Esophagus squamous epithelium (tissue), 5 donors: ENCODE measurements at regions not wholly inside any gene's neighbourhood (a gene's known extent, or its start where the extent isn't known, plus 50 kb on each side); places are given as distances from the start of the nearest gene placed in this dataset.

Experiments
- DNase-seq: peaks from one replicate; lab custom pipeline; 2025; lab: John Stamatoyannopoulos, UW
- H3K27ac ChIP-seq, 4 donors: fragments of 200-600 bp; sonication (generic); one replicate each; pipeline ENCODE4 v1.5.1; 2016 to 2019; ENCODE audit warnings: mild to moderate bottlenecking in 1 of 4
- H3K27me3 ChIP-seq, 4 donors: fragments of 200-600 bp; sonication (generic); 1 replicate in 3 of 4; 2 replicates in 1 of 4; pipeline versions ENCODE4 v1.5.1 to v1.6.0; 2017 to 2021; ENCODE audit warnings: antibody characterized with exemption in 1 of 4
- H3K36me3 ChIP-seq, 3 donors: fragments of 200-600 bp; sonication (generic); one replicate each; pipeline ENCODE4 v1.5.1; 2016 to 2019
- H3K4me1 ChIP-seq, 3 donors: fragments of 200-600 bp; sonication (generic); one replicate each; pipeline ENCODE4 v1.5.1; 2017 to 2019
- H3K4me3 ChIP-seq, 4 donors: fragments of 200-600 bp; sonication (generic); 1 replicate in 3 of 4; 2 replicates in 1 of 4; pipeline ENCODE4 v1.5.1; 2016 to 2019; ENCODE audit warnings: mild to moderate bottlenecking in 2 of 4, moderate library complexity in 1 of 4
- H3K9me3 ChIP-seq, 3 donors: fragments of 200-600 bp; sonication (generic); one replicate each; pipeline ENCODE4 v1.5.1; 2016 to 2019
- POLR2A ChIP-seq, 4 donors: fragments of 450-650 bp; IDR thresholded peaks; one replicate each; pipeline ENCODE4 v1.6.1; 2017; ENCODE audit warnings: antibody characterized with exemption in 4 of 4, mild to moderate bottlenecking in 4 of 4, moderate library complexity in 3 of 4
- WGBS, 2 donors: methylation state at CpG; one replicate each; pipeline ENCODE4 v1.1.5; 2018; 5-methylcytosine and 5-hydroxymethylcytosine counted together
- intact Hi-C: fragments of 100-400 bp; cut with DNase I; formaldehyde crosslinking; loops from one replicate; pipeline ENCODE4 v1.15.0; 2022
- TF ChIP-seq, protein P1 (sequence below), 6 experiments: fragments of 450-650 bp in 4 of 6; fragments of 200-600 bp in 2 of 6; sonication (generic) in 2 of 6; IDR thresholded peaks; one replicate each; pipeline ENCODE4 v1.5.1; 2016 to 2019; ENCODE audit warnings: antibody characterized with exemption in 6 of 6, mild to moderate bottlenecking in 4 of 6, moderate library complexity in 4 of 6
- donor health status: DM: yes; HTN: yes; CAD: no.

DNA sequence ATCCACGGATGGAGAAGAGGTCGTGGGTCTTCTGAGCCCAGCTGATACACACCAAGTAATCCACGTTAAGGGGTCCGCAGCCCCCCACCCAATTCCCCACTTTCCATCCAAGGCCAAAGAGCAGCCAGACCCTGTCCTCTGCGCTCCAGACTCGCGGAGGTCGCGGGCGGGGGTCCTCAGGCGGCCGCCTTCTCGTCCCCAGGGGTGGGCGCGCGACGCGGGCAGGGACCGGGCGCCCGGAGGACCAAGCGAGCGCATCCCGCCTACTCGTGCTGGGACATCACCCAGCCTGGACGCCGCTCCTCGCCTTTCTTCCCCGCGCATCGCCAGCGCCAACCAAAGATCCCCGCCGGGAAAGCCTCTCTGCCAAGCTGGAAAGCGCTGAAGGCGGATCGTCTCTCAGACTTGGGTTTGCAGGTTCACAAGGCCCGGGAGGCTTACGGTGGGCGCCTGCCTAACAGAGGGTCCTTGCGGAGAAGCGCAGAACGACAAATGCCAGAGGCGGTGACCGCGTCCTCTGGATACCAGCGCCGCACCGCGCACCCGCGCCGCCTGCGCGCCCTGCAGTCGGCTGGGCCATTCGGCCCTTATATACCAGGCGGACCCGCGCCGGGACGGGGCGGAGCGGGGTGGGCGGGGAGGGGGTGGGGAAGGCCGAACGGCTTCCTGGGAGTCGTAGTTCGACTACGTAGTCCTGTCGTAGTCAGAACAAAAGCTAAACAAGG lies 471.6 kb downstream of the SOX9 start:
- no peak for DNase-seq
- peaks cover 9 to 59% (median 12%) of the 10 kb centered on the region in 3 donors for H3K4me1 ChIP-seq
- no peaks in the 10 kb centered on the region for H3K36me3 ChIP-seq
- WGBS, 2 donors = 0 to 3% methylated on average over 19 to 21 of the region's 71 CpGs
- TF ChIP-seq, protein P1, sequence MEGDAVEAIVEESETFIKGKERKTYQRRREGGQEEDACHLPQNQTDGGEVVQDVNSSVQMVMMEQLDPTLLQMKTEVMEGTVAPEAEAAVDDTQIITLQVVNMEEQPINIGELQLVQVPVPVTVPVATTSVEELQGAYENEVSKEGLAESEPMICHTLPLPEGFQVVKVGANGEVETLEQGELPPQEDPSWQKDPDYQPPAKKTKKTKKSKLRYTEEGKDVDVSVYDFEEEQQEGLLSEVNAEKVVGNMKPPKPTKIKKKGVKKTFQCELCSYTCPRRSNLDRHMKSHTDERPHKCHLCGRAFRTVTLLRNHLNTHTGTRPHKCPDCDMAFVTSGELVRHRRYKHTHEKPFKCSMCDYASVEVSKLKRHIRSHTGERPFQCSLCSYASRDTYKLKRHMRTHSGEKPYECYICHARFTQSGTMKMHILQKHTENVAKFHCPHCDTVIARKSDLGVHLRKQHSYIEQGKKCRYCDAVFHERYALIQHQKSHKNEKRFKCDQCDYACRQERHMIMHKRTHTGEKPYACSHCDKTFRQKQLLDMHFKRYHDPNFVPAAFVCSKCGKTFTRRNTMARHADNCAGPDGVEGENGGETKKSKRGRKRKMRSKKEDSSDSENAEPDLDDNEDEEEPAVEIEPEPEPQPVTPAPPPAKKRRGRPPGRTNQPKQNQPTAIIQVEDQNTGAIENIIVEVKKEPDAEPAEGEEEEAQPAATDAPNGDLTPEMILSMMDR (IDR thresholded peaks at IDR 0.05) = no peak
- TF ChIP-seq POLR2A (IDR thresholded peaks at IDR 0.05) = peak; percentile 35 to 95 (median 90)
- H3K27me3 ChIP-seq = peaks cover 0 to 45% (median 0%) of the 10 kb centered on the region in 4 donors
- intact Hi-C loops = no loop called here
- peak overlapping the region; percentile 62 to 80 (median 71) for H3K4me3 ChIP-seq
- H3K9me3 ChIP-seq = no peaks in the 10 kb centered on the region
- H3K27ac ChIP-seq = peak overlapping the region; percentile 84 to 87 (median 85)

DNA sequence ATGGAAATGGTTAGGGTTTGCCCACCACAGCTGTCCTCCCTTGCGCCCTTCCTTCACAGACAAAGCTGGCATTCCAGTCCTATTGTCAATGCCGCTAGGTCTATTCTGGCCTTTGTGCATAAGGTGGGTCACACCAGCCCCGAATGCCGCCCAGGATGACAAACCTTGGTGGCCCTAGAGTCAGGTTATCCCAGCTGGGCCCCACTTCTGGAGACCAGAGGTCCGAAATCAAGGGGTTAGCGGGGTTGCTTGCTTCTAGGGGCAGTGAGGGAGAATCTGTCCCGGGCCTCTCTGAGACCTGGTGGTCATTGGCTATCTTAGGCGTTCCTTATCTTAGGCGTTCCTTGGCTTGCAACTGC lies 472.1 kb downstream of the SOX9 start:
- Histone ChIP-seq H3K27me3 (peaks cover 0 to 45% (median 0%) of the 10 kb centered on the region in 4 donors), H3K4me3 (peak overlapping the region in 2 of 4 donors; percentile 80), H3K9me3 (no peaks in the 10 kb centered on the region), H3K4me1 (peaks cover 4 to 59% (median 7%) of the 10 kb centered on the region in 3 donors), H3K36me3 (no peaks in the 10 kb centered on the region), H3K27ac (no peak overlapping the region)
- no peak for TF ChIP-seq POLR2A (IDR thresholded peaks at IDR 0.05)
- TF ChIP-seq, protein P1 (IDR thresholded peaks at IDR 0.05) = no peak
- intact Hi-C loops = no loop called here
- 72 to 74% methylated on average over 5 to 7 of the region's 9 CpGs for WGBS, 2 donors
- no peak for DNase-seq

DNA sequence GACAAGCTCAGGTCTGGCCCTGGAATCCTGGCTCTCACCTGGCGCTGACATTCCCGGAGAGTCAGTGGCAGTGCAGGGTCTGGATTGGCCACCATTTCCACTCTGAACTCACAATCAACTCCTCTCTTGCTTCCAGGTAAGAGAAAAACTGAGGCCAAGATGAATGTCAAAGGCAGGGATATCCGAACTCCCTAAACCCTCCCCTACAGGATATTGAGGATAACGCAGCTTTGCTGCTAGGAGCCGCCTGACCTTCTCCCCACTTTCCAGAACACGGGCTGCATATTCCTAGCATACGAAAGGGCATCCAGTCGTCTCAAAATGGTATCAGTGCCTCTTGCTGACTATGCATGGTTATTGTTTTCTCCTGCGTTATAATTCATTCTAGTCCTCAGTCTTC lies 473.4 kb downstream of the SOX9 start:
- no peaks in the 10 kb centered on the region for H3K9me3 ChIP-seq
- TF ChIP-seq, protein P1 (IDR thresholded peaks at IDR 0.05) = no peak
- TF ChIP-seq POLR2A (IDR thresholded peaks at IDR 0.05) = no peak
- no peak overlapping the region for H3K4me3 ChIP-seq
- H3K4me1 ChIP-seq = peaks cover 0 to 46% (median 2%) of the 10 kb centered on the region in 3 donors
- DNase-seq = no peak
- 74 to 80% methylated on average over 9 of the region's 9 CpGs for WGBS, 2 donors
- H3K27ac ChIP-seq = no peak overlapping the region
- peaks cover 0 to 45% (median 0%) of the 10 kb centered on the region in 4 donors for H3K27me3 ChIP-seq
- intact Hi-C loops = no loop called here
- no peaks in the 10 kb centered on the region for H3K36me3 ChIP-seq
